GM13976 (cell line): ENCODE measurements at regions not wholly inside any gene's neighbourhood (a gene's known extent, or its start where the extent isn't known, plus 50 kb on each side); places are given as distances from the start of the nearest gene placed in this dataset.

Experiments used
- DNase-seq: peaks from one replicate; pipeline ENCODE4 v3.0.0; 2012; ENCODE audit warnings: low spot score
- in situ Hi-C: fragments of 300-500 bp; cut with MboI; formaldehyde crosslinking; loops from one replicate; pipeline ENCODE4 v1.12.0; 2022; ENCODE audit warnings: low sequenced_read_pairs, mixed read lengths, inconsistent platforms; ENCODE audit not compliant: unreplicated experiment
- TF ChIP-seq, protein P1 (sequence below): IDR thresholded peaks from 2 replicates; pipeline ENCODE4 v1.5.1; 2012; ENCODE audit warnings: borderline replicate concordance, mild to moderate bottlenecking; ENCODE audit not compliant: insufficient read depth; ENCODE audit errors: extremely low read depth, missing control alignments, control extremely low read depth

DNA sequence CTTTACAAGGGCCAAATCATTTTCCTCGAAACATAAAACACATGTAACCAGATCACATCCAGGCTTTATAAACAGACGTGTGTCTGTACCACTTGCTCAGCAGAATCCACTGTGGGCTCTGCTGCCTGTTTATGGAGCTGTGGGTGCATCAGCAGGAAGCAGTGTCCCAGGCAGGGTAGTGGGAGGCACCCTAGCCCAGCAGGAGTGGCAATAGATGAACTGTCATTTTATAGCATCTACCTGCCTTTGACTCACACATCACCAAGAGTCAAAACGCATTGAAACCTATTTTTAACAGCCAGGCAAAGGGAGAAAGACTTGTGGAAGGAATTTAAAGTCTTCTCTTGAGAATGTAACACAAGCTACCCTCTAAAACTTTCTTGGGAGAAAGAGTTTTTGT is 169.1 kb upstream of the TENM3 start:
- in situ Hi-C loops, result no loop called here
- TF ChIP-seq, protein P1, sequence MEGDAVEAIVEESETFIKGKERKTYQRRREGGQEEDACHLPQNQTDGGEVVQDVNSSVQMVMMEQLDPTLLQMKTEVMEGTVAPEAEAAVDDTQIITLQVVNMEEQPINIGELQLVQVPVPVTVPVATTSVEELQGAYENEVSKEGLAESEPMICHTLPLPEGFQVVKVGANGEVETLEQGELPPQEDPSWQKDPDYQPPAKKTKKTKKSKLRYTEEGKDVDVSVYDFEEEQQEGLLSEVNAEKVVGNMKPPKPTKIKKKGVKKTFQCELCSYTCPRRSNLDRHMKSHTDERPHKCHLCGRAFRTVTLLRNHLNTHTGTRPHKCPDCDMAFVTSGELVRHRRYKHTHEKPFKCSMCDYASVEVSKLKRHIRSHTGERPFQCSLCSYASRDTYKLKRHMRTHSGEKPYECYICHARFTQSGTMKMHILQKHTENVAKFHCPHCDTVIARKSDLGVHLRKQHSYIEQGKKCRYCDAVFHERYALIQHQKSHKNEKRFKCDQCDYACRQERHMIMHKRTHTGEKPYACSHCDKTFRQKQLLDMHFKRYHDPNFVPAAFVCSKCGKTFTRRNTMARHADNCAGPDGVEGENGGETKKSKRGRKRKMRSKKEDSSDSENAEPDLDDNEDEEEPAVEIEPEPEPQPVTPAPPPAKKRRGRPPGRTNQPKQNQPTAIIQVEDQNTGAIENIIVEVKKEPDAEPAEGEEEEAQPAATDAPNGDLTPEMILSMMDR, result no peak
- no peak for DNase-seq

DNA sequence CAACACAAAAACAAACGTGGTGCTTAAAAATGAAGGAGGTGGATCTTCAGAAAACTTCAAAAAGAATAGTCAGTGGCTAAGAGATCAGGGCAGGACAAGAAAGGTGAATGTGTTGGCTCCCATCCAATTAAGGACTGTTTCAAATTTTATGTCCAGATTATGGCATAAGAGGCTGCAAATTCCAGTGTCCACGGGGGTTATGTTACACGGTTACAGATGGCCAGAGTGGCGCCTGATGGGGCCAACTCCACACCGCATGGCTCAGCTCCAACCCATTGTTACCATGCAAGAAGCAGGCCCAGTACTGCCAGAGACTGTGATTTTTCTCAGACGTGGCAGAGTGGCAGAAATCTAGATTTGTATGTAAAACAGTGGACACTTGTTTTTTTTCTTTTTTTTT is 168.4 kb upstream of the TENM3 start:
- in situ Hi-C loops, result no loop called here
- TF ChIP-seq, protein P1, result no peak
- DNase-seq, result no peak

DNA sequence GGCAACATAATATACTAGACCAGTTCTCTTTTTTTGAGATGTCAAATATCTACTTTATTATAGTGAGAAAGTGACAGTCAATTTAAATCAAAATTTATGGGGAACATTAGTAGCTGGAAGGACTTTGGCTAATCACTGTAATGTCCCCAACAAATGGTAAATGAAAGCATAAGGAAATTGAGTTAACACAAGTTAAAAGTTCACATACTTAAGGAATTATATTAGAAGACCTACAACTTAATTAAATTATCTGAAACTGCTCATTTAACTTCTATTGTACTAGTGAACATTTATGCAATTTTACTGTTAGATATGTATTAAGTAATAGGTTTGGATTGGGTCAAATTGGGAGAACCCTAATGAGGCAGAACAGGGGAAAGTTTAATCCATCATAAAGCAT is 160.3 kb upstream of the TENM3 start:
- DNase-seq, result no peak
- TF ChIP-seq, protein P1, result no peak
- in situ Hi-C loops, result no loop called here

DNA sequence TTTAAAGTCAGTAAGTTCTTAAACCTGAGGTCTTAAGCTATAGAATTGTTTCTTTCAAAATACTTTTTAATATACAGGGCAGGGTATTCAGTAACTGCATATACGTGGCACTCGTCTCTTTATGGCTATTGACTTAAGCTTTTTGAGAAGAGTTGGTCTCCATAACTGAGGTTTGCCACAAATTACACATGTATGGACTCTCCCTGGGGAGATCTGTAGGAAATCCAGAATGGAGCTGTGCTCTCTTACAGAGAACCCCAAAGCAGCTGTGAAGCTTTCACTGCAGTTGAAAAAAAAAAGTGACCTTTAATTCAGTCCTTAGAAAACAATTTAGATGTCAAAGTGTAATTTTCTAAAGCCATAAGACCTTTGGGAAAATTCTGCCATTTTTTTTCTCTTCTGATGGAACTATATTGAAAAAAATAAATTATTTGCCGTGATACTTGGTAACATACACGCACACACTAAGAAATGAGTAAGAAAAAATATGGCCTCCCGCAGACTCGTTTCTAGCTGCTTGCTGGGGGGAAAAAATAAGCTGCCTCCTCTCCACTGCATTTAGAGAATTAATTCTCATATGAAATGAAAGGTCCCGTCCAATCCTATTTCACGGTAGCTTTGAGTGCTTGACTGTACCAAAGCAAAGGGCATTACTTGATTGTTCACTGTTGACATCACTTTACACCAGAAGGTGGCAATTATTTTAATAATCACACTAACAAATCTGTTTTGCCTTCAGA is 159.4 kb upstream of the TENM3 start:
- in situ Hi-C loops, result no loop called here
- DNase-seq, result no peak
- TF ChIP-seq, protein P1, result no peak

DNA sequence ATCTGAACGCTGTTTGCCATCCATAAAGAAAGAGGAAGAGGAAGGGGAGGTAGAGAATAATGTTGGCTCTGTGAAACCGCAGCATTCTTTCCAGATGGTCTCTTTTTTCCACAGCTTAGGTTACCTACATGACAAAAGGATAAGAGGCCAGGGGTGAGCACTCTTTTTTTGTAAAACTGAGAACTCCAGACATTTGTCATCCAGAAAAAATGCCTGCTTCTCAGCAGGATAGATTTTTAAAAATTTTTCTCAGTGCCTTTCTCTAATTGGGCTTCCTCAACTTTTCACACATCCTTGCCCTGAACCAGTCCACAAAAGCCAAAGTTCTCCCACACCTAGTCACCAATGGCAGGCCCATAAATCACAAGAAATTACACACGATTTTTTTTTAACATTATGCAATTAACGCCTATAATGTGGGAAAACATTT is 158.1 kb upstream of the TENM3 start:
- in situ Hi-C loops, result no loop called here
- DNase-seq, result no peak
- TF ChIP-seq, protein P1, result no peak

DNA sequence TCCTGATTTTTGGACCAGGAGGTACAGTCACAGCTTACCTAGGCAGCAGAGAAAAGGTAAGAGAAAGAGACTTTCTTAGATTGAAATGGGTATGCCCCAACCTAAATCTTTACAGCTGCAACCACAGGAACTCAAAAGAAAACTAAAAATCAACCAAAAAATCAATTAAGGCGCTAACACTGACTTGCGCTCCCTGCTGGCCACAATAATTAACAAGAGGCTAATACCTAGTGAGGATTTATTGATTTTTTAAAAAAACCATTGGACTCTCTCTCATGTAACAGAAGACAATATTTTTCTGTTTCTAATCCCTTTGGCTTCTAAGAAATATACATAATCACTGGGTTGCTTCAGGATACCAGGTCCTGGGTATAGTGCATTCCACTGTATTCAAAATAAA is 153.9 kb upstream of the TENM3 start:
- in situ Hi-C loops, result no loop called here
- TF ChIP-seq, protein P1, result peak; percentile 13

More for the DNA sequence above, 153.9 kb upstream of the TENM3 start:
- DNase-seq, result no peak
